Body of pancreas (tissue), 4 donors: ENCODE measurements at regions not wholly inside any gene's neighbourhood (a gene's known extent, or its start where the extent isn't known, plus 50 kb on each side); places are given as distances from the start of the nearest gene placed in this dataset.

ENCODE experiments used
- CTCF ChIP-seq, 7 experiments: fragments of 450-650 bp in 4 of 7; fragments of 200-600 bp in 3 of 7; sonication (generic) in 3 of 7; IDR thresholded peaks; one replicate each; pipeline ENCODE4 v1.5.1; 2016 to 2019; ENCODE audit warnings: antibody characterized with exemption in 7 of 7
- POLR2A ChIP-seq, 3 donors: fragments of 450-650 bp; IDR thresholded peaks; one replicate each; pipeline ENCODE4 v1.6.1; 2016; ENCODE audit warnings: antibody characterized with exemption in 3 of 3, mild to moderate bottlenecking in 2 of 3

GRCh38 chr13:69020120-69020519 is 1087.5 kb upstream of the ATXN8OS start:
- TF ChIP-seq CTCF (IDR thresholded peaks at IDR 0.05): no peak
- no peak for TF ChIP-seq POLR2A (IDR thresholded peaks at IDR 0.05)
